Epithelial cell of esophagus (primary cell): ENCODE measurements at regions not wholly inside any gene's neighbourhood (a gene's known extent, or its start where the extent isn't known, plus 50 kb on each side); places are given as distances from the start of the nearest gene placed in this dataset.
"Not testable (repeated sequence)": the region's sequence is repeated elsewhere in the genome, so short reads cannot be mapped to it uniquely, and the experiment has no call there.

Source experiments
- DNase-seq: peaks from one replicate; pipeline ENCODE4 v3.0.0; 2010; ENCODE audit warnings: low read depth
- H3K4me3 ChIP-seq: 2 replicates; pipeline ENCODE4 v1.5.1; 2011; ENCODE audit warnings: mild to moderate bottlenecking, low read length, control low read depth
- TF ChIP-seq, protein P1 (sequence below): IDR thresholded peaks from 2 replicates; pipeline ENCODE4 v1.5.1; 2011; ENCODE audit warnings: low read depth, mild to moderate bottlenecking, low read length, control low read depth, inconsistent platforms; ENCODE audit not compliant: insufficient read depth; ENCODE audit errors: missing control alignments

DNA sequence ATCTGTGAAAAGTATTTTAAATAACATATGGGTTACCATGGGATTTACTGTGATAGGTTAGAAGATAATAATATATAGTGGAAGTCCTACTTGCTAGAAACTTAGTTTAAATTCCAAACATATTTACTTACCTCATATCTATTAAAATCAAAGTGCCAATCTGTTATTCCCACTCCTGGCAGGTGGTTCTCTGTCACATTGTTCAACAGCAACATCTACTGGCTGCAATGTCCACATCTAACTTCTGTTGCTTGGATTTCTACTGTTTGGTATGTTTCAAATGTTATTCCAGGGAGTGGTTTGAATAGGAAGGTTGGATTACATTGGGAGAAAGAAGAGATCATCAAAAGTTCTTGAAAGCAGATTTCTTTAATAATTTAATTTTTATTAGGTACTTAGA is 122.5 kb upstream of the NCAM2 start:
- DNase-seq, result no peak
- H3K4me3 ChIP-seq, result no peak overlapping the region
- TF ChIP-seq, protein P1, sequence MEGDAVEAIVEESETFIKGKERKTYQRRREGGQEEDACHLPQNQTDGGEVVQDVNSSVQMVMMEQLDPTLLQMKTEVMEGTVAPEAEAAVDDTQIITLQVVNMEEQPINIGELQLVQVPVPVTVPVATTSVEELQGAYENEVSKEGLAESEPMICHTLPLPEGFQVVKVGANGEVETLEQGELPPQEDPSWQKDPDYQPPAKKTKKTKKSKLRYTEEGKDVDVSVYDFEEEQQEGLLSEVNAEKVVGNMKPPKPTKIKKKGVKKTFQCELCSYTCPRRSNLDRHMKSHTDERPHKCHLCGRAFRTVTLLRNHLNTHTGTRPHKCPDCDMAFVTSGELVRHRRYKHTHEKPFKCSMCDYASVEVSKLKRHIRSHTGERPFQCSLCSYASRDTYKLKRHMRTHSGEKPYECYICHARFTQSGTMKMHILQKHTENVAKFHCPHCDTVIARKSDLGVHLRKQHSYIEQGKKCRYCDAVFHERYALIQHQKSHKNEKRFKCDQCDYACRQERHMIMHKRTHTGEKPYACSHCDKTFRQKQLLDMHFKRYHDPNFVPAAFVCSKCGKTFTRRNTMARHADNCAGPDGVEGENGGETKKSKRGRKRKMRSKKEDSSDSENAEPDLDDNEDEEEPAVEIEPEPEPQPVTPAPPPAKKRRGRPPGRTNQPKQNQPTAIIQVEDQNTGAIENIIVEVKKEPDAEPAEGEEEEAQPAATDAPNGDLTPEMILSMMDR, result no peak

DNA sequence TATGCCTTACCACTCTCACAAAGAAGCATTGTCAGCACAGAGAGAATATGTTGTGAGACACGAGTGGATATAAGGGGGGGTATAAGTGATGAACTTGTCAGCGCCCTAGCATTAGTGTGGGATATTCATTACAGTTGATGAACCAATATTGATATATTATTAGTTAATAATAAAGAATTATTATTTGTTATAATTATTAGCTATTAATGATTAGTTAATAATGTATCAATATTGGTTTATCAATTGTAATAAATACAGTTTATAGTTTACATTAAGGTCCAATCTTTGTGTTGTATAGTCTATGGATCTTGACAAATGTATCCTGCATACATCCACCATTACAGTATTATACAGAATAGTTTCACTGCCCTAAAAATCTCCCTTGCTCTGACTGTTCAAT is 120.2 kb upstream of the NCAM2 start:
- no peak for DNase-seq
- TF ChIP-seq, protein P1, result no peak
- no peak overlapping the region for H3K4me3 ChIP-seq

DNA sequence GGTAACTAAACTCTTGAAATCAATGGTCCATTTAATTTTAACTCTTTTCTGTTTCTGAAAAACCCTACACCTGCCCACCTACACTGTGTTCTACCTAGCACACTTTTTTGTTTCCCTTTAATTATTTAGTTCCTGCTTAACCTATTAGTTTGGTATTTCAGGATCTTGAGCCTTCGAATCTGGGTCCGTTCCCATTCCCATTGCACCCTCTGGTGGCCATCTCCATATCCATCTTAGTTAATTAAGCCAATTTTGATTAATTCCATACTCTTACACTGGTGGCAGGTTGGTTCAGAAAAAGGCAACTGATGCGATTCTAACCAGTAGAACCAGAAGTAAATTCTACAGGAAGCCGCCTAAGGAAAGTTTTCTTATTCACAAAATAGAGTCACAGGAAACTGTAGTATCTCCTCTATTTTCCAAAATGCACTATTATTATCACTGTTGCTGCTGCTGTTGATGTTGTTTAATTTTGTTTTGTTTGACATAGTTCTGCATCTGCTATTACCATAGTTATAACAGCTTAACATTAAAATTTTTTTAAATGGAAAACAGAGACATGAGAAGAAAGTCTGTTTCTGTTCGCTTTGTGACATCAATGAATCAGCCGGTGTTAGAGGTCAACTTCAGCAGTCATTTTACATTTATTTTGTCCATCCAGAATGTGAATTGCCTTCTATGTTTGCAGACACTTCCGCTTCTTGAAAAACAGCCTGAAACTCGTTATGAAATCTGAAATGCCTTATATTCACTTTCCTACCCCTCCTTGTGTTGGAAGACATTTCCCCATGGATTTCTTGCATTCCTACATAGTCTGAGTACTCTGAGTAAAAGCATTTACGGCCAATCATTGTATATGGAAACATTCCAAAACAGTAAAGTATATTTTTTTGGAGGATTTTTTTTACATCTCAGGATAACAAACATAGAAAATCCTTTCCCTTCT is 115.5 kb upstream of the NCAM2 start:
- DNase-seq, result peak; percentile 31
- H3K4me3 ChIP-seq, result no peak overlapping the region
- TF ChIP-seq, protein P1, result peak; percentile 38

DNA sequence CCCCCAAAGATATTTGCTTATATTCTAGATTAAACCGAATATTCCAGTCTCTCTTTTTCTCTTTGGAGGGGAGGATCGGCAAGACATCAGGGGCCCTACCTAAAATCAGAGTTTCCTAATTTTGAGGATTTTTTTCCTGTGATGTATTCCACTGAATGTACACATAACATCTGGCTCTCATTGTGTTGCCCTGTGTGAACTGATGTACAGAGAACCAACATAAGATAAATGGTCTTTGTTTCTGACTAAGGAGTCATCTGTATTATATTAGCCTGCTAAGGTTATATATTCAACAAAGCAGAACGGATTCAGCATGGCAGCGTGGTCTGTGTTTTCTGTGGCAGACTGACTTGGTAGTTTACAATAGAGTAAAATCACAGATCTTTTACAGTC is 114.8 kb upstream of the NCAM2 start:
- TF ChIP-seq, protein P1, result no peak
- DNase-seq, result no peak

DNA sequence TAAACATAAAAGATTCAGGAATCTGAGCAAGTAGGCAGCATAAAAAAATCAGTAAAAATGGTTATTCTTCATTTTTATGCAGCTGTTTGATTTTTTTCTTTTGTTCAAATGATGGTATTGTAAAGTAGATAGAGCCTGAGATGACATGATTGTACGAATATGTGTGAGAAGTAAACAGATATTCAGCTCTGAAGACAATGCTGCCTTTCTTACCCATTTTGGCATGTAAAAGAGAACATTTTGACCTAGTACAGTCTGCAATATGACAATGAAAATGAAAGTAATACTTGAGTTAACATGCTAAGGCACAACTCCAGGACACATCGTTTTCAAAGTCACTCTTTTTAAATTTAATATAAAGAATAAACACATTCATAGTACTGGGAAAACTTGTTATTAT is 95.7 kb upstream of the NCAM2 start:
- TF ChIP-seq, protein P1, result no peak
- H3K4me3 ChIP-seq, result no peak overlapping the region

More for the DNA sequence above, 114.8 kb upstream of the NCAM2 start:
- no peak overlapping the region for H3K4me3 ChIP-seq

DNA sequence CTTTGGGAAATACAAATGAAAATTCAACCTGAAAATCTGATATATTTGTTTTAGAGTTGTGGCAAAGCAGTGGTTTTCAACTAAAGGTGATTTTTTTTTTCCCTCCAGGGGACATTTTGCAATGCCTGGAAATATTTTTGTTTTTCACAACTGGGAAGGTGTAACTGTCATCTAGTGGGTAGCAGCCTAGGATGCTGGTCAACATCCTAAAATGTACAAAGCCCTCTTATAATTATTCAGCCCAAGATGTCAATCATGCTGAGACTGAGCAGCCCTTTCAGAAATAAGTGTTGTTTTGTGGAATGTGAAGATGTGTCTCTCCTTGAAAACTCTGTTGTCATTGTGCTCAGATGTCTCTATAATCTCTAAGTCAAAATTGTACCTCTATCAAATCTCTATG is 95.2 kb upstream of the NCAM2 start:
- H3K4me3 ChIP-seq, result no peak overlapping the region
- no peak for DNase-seq
- TF ChIP-seq, protein P1, result no peak

More for the DNA sequence above, 95.7 kb upstream of the NCAM2 start:
- no peak for DNase-seq

DNA sequence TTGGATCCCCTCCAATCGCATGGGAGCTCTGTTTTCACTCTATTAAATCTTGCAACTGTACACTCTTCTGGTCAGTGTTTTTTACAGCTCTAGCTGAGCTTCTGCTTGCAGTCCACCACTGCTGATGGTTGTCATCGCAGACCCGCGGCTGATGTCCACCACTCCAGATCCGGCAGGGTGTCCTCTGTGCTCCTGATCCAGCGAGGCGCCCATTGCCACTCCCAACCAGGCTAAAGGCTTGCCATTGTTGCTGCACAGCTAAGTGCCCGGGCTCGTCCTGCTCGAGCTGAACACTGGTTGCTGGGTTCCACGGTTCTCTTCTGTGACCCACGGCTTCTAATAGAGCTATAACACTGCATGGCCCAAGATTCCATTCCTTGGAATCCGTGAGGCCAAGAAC is 70.7 kb upstream of the NCAM2 start:
- not testable (repeated sequence) for DNase-seq, H3K4me3 ChIP-seq
